WERI-Rb-1 (cell line): ENCODE measurements at regions not wholly inside any gene's neighbourhood (a gene's known extent, or its start where the extent isn't known, plus 50 kb on each side); places are given as distances from the start of the nearest gene placed in this dataset.

Source experiments
- DNase-seq: peaks from one replicate; pipeline ENCODE4 v3.0.0-alpha.2; 2020
- H3K27ac ChIP-seq: fragments of 250-450 bp; sonication (Bioruptor Pico); 2 replicates; pipeline ENCODE4 v1.5.1; 2020; ENCODE audit warnings: mild to moderate bottlenecking, moderate library complexity
- H3K27me3 ChIP-seq: fragments of 250-450 bp; sonication (Bioruptor Pico); 2 replicates; pipeline ENCODE4 v1.5.1; 2021; ENCODE audit warnings: mild to moderate bottlenecking, low read depth, moderate library complexity; ENCODE audit not compliant: insufficient read depth, severe bottlenecking
- H3K36me3 ChIP-seq: fragments of 250-450 bp; sonication (Bioruptor Pico); 2 replicates; pipeline ENCODE4 v1.5.1; 2020; ENCODE audit warnings: mild to moderate bottlenecking, moderate library complexity
- H3K4me3 ChIP-seq: 2 replicates; pipeline ENCODE4 v1.5.1; 2011; ENCODE audit warnings: low read depth, mild to moderate bottlenecking, control low read depth, low read length
- H3K9me3 ChIP-seq: fragments of 250-450 bp; sonication (Bioruptor Pico); 2 replicates; pipeline ENCODE4 v1.5.1; 2021; ENCODE audit warnings: mild to moderate bottlenecking, moderate library complexity; ENCODE audit not compliant: severe bottlenecking
- CTCF ChIP-seq: IDR thresholded peaks from 2 replicates; pipeline ENCODE4 v1.5.1; 2011; ENCODE audit warnings: low read depth, mild to moderate bottlenecking, control low read depth, inconsistent platforms, low read length

DNA sequence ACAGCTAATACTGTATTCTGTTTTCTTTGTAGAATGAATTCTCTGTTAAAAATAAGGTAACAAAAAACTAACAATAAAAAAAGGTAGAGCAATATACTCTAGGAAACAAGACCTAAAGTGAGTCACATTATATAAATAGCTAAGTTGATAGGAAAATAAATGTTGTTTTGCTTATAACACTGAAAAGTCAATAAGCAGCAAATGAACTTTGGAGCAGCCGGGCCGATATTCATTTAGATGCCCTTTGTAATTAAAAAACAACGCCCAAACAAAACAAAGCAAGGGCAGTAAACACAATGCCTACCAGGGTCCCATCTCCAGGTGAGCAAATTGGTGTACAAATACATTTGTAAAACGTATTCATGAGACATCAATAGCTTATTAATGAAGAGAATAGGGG is 227.6 kb upstream of the FOXN3 start:
- DNase-seq = no peak
- H3K4me3 ChIP-seq = no peak overlapping the region
- H3K27me3 ChIP-seq = no peaks in the 10 kb centered on the region
- TF ChIP-seq CTCF = no peak
- no peaks in the 10 kb centered on the region for H3K36me3 ChIP-seq
- no peak overlapping the region for H3K27ac ChIP-seq
- no peaks in the 10 kb centered on the region for H3K9me3 ChIP-seq

DNA sequence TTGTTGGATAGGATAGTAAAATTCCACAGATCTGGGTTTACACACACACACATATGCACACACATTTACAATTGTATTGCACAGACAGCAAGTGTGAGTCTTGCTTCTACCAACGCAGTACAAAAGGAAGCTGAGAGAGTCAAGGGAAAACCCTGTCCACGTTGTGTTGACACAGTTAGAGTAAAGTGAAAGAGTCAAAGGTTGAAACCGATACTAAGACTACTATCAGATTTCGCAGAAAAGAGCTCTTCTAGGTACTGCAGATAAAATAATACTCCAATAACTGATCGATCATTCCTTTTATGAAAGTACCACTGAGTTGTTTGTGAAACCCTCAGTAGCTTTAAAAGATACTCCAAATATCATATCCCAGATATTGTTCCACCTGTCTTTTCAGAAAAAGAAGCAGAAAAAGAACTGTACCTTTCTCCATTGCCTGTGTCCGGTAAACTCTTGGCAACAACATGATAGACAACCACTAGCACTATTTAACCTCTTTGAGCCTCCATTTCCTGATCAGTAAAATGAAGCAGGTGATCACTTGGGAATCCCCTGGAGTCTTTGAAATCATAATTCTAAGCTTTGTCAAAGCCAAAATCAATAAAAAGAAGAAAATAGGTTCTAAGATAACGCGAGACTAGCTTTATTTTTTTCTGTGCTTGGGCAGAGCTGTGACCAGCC is 224.6 kb upstream of the FOXN3 start:
- no peaks in the 10 kb centered on the region for H3K36me3 ChIP-seq
- H3K27ac ChIP-seq = no peak overlapping the region
- no peak for TF ChIP-seq CTCF
- no peak for DNase-seq
- no peaks in the 10 kb centered on the region for H3K9me3 ChIP-seq
- no peaks in the 10 kb centered on the region for H3K27me3 ChIP-seq
- H3K4me3 ChIP-seq = no peak overlapping the region

DNA sequence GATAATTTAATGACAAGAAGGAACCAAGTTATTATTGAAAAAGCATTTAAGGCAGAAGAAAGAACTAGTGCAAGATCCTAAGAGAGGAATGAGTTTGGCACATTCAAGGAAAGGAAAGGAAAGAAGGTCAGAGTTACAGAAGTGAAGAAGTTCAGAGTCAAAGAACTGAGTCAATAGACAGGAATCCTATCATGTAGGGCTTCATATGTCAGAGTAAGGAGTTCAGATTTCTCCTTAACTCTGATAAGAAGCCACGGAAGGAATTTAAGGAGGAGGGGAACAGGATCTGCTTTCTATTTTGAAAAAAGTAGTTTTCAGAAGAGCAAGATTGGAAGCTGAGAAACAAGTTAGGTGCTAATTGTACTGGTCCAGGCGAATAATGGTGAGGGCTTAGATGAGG is 223.1 kb upstream of the FOXN3 start:
- no peak overlapping the region for H3K27ac ChIP-seq
- no peak for DNase-seq
- no peak for TF ChIP-seq CTCF
- H3K36me3 ChIP-seq = no peaks in the 10 kb centered on the region
- H3K9me3 ChIP-seq = no peaks in the 10 kb centered on the region
- no peak overlapping the region for H3K4me3 ChIP-seq
- no peaks in the 10 kb centered on the region for H3K27me3 ChIP-seq

GRCh38 chr14:89639687-89640086 is 222.7 kb upstream of the FOXN3 start:
- H3K27ac ChIP-seq = no peak overlapping the region
- DNase-seq = no peak
- no peak for TF ChIP-seq CTCF
- no peaks in the 10 kb centered on the region for H3K36me3 ChIP-seq
- H3K27me3 ChIP-seq = no peaks in the 10 kb centered on the region
- no peaks in the 10 kb centered on the region for H3K9me3 ChIP-seq
- no peak overlapping the region for H3K4me3 ChIP-seq

DNA sequence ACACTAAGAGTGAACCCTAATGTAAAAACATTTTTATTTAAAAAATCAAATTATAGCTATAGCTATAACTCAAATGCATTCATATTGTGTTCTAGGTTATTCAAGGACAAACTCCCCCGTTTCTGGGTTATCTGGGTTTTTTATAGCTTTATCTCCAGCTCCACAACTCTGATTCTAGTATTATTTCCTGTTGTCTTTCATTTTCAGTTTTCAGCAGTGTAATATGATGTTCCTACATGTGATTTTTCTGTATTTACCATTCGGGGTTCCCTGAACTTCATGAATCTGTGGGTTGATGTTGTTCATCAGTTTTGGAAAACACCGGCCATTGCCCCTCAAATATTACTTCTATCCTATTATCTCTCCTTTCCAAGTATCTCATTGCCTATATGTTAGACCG is 221.9 kb upstream of the FOXN3 start:
- no peak for TF ChIP-seq CTCF
- DNase-seq = no peak
- Histone ChIP-seq H3K9me3 (no peaks in the 10 kb centered on the region), H3K4me3 (no peak overlapping the region), H3K27me3 (no peaks in the 10 kb centered on the region), H3K27ac (no peak overlapping the region), H3K36me3 (no peaks in the 10 kb centered on the region)

- no peak for DNase-seq
- Histone ChIP-seq H3K9me3 (no peaks in the 10 kb centered on the region), H3K27ac (no peak overlapping the region), H3K27me3 (no peaks in the 10 kb centered on the region), H3K36me3 (no peaks in the 10 kb centered on the region), H3K4me3 (no peak overlapping the region)
- no peak for TF ChIP-seq CTCF
These were observed 220.5 kb upstream of the FOXN3 start for GRCh38 chr14:89637581-89637980.
